D721Med (cell line): ENCODE measurements at regions not wholly inside any gene's neighbourhood (a gene's known extent, or its start where the extent isn't known, plus 50 kb on each side); places are given as distances from the start of the nearest gene placed in this dataset.

Experiments used
- DNase-seq: peaks from one replicate; pipeline ENCODE4 v3.0.0; 2011; ENCODE audit warnings: low spot score; ENCODE audit not compliant: insufficient read length
- FAIRE-seq: peaks from 2 replicates; lab custom pipeline; 2011; peaks lifted over from hg19 to GRCh38; lab: Jason Lieb, UNC
- CTCF ChIP-seq: IDR thresholded peaks from 2 replicates; pipeline ENCODE4 v1.5.1; 2012; ENCODE audit warnings: mild to moderate bottlenecking, control low read depth; ENCODE audit not compliant: insufficient read depth; ENCODE audit errors: missing control alignments

GRCh38 chr2:22656426-22656825, 728.6 kb upstream of the KLHL29 start:
- FAIRE-seq (no peak), DNase-seq (no peak)
- no peak for TF ChIP-seq CTCF

DNA sequence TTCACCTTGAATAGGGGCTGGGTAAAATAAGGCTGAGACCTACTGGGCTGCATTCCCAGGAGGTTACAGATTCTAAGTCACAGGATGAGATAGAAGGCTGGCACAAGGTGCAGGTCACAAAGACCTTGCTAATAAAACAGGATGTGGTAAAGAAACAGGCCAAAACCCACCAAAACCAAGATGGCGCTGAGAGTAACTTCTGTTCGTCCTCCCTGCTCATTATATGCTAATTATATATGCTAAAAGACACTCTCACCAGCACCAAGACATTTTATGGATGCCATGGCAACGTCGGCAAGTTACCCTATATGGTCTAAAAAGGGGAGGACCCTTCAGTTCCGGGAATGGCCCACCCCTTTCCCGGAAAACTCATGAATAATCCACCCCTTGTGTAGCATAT, 711.5 kb upstream of the KLHL29 start:
- DNase-seq: no peak
- no peak for TF ChIP-seq CTCF
- FAIRE-seq: no peak

DNA sequence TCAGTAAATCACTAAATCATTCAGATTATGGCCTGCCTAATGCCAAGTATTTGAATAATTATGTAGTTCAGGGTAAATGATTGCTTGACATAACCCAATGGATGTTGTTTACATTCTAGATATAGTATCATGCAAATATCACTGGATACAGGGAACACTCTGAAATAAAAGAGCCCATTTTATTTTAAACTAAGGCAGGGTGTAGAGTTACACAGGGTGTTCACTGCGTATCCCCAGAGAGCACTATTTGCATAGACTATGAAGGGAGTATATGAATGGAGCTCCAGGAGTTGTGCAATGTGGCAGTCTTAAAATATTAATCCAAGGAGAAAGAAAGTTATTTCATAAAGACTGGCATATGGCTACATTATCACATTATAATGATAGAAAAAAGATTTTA, 701.1 kb upstream of the KLHL29 start:
- FAIRE-seq: no peak
- TF ChIP-seq CTCF: no peak
- DNase-seq: no peak

- FAIRE-seq (no peak), DNase-seq (no peak)
- no peak for TF ChIP-seq CTCF
These were observed 694.9 kb upstream of the KLHL29 start for GRCh38 chr2:22690096-22690495.

DNA sequence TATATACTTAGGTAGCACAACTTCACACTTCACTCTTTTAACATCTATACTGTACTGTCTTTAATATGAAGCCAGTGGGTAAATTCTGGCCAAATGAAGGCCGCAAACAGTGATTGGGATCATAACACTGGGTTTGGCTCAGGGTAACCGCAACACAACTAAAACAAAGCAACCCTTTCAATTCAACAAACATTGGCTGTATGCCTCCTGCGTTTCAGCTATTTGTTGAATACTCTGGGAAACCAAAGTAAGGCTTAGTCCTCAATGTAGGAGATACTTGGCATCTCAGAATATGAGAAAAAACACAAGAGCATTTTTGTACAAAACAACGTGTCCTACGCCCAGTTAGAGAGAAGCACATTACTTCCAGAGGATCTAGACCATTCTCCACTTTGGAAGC, 693.3 kb upstream of the KLHL29 start:
- no peak for FAIRE-seq
- no peak for TF ChIP-seq CTCF
- DNase-seq: no peak

DNA sequence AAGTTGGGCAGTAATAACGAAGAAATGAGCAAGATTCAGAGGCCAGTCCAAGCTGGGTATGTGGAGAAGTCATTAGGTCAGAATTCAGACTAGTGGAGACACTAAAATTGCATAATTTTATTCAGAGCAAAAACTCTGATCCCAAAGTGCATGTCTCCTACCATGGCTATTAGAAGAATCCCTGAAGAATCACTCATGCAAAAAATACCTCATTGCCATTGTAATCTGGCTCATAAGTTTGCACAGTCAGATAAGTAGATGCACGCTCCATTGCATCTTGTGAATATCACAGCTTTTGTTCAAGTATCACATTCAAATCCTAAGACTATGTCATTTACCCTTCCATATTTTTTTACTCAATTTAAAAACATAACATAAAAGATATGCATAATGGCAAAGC, 692.2 kb upstream of the KLHL29 start:
- TF ChIP-seq CTCF: no peak
- no peak for DNase-seq
- FAIRE-seq: no peak

DNA sequence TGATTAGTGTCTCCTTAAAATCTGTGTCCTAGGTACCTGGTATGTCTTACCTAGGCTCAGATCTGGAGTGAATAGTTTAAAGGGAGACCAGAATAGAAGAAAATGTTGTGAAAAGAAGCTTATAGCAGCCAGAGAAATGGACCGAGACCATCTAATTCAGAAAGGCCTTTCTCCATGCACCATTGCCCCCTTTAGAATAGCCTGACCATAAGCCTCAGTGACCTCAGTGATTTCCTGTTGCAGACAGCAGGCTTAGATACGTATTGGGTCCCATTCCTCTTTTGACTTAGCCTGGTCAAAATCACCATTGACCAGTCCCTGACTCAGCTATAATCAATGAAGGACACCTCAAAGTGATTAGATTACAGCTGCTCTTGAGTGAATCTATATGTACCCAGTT, 690.7 kb upstream of the KLHL29 start:
- DNase-seq (no peak), FAIRE-seq (no peak)
- no peak for TF ChIP-seq CTCF
